GM18505 (cell line): ENCODE measurements at regions not wholly inside any gene's neighbourhood (a gene's known extent, or its start where the extent isn't known, plus 50 kb on each side); places are given as distances from the start of the nearest gene placed in this dataset.

ENCODE experiments used
- ATAC-seq: cut with Tn5 transposase; IDR thresholded peaks from one replicate; pipeline ENCODE4 v1.9.1; 2021; ENCODE audit not compliant: unreplicated experiment
- POLR2A ChIP-seq: IDR thresholded peaks from 4 replicates; pipeline ENCODE4 v1.6.1; 2011; ENCODE audit warnings: borderline replicate concordance; ENCODE audit not compliant: insufficient read depth, insufficient read length; ENCODE audit errors: extremely low read depth

DNA sequence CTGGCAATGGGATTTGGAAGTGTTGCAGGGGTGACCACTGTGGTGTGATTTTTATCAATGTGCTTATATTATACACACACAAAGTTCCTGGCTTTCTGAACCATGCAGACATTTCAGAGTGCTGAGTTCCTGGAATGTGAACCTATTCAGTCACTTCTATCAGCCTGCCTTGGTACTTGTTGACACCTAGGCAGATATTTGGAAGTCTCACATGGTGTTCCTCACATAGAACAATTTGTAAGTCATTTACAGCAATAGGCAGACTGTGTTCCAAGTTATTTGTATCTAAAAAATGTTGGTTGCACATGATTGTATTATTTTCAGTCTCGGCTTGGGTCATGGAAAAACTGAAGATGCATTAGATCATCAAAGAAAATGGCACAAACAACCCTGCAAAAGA lies 182.2 kb downstream of the SREK1 start:
- no peak for TF ChIP-seq POLR2A
- ATAC-seq = no peak

DNA sequence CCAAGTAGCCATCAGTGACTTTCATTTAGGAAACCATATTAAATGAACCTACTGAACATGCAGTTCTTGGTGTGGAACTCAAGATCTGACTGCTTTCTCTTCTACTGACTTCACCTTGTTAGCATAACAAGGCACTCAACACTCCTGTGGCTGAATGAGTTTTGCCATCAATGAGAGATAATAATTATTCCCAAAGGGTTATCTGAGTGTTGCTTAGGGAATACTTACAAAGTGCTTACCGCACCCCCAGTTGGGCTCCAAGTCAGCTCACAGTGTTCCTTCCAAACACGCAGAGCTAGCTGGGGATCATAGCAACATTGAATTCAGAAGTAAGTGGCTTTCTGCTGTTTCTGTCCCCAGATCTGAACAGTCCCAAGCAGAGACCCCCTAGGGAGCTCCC lies 182.9 kb downstream of the SREK1 start:
- no peak for ATAC-seq
- TF ChIP-seq POLR2A = no peak

DNA sequence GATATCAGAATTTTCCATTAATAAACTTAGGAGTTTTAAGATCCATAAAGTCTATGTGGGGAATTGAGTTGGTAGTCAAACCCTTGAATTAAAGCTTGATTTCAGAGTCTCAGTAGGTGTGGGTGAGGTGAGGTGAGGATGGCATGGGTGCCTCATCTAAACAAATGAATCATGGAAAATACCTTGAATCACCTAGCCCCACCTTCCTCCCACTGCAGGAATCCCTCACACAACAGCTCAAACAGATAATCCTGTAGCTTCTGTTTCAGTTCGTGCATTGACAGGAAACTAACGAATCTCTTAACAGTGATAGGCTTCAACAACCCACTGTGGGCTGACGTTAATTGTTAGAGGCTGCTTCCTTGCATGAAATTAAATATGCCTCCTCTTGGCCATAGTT lies 185.0 kb downstream of the SREK1 start:
- ATAC-seq = no peak
- no peak for TF ChIP-seq POLR2A

DNA sequence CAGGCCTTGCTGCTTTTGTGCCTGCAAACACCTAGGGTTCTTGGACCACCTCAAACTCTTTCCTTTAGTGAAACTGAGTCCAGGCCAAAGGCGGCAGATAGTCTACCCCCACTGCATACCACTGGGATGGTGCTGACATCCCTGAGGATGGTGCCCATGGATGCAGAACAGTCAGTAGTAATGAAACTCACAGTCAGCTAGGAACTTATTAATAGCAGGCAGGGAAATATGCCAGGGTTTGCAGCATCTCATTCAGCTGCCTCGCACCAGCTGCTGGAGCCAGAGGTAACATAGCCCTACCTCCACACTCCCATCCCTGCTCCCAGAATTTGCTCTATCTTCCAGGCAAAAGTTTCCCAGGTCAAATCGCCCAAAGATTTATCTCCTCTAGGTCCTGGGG lies 189.1 kb downstream of the SREK1 start:
- ATAC-seq = no peak
- no peak for TF ChIP-seq POLR2A

DNA sequence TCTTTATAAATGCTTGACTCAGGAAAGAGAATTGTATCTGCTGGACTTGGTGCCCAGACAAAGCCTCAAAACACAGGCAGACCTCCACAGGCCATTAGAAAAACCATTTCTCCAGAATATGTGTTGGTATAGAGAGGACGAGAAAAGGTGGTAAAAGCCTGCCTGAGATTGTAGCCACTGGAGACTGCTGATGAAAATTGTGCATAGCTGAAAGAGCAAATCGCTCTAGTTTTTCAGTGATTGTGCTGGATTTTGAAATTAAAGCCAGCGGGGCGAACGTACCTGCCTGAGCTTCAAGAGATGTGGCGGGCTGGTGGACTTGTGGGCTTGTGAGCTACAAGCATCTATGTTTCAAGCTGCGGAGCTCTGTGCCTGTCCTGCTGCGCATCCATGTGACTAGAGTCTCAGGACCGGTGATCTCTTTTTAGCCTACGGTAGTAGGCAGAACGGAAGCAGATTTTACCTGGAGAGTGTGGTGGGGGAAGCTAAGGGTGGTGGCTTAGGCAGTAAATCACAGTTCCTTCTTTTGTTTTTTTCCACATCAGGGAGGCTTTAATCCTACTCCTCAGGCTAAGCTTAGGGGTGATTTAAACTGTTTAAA lies 193.6 kb downstream of the SREK1 start:
- ATAC-seq = no peak
- TF ChIP-seq POLR2A = no peak

DNA sequence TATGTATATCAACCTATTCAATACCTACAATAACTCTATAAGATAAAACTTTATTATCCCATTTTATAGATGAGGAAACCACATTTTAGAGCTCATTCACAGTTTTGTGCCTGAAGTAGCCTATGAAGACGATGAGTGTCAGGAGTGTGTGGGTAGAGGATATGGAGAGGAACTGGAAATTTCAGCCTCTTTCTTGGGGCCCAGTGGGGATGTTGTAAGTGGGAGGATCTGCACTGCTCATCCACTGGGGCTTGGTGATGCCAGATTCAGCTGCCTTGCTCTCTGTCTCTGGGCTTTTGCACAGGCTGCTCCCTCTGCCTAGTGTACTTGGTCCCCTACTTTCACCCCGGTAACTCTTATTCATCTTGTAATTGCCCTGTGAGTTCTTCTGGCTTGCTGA lies 194.7 kb downstream of the SREK1 start:
- TF ChIP-seq POLR2A = no peak
- no peak for ATAC-seq

DNA sequence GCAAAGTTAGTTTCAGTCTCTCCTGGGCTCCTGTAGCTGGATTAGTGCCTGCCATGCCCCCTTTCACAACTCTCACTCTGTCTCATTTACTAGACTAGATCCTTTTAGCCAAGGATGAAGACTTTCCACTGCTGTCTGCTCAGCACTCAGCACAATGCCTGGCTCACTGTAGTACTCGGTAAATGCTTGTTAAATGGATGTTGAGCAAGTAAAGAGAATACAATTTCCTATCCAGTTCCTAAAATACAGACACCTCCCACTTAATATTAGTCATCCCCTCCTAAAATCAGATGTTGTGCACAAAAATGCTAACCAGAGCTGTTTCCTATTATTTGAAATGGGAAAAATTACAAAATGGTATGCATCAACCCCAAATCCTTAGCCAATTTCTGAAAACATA lies 195.8 kb downstream of the SREK1 start:
- ATAC-seq = no peak
- no peak for TF ChIP-seq POLR2A

DNA sequence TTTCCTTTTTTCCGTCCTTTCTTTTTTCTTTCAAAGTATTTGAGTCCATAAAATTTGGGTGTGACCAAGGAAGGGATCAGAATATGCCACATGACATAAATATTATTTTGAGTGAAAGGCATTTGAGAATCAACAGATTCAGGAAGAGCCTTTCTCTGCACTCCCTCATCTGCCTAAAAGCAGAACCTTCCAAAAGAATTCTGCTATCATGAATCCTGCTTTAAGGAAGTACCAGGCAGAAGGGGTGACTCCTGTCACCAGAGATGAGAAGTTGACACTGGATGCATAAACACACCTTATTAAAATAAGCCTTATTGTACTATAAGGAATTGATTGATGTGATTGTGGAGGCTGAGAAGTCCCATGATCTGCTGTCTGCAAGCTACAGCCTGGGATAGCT lies 196.7 kb downstream of the SREK1 start:
- TF ChIP-seq POLR2A = no peak
- no peak for ATAC-seq

DNA sequence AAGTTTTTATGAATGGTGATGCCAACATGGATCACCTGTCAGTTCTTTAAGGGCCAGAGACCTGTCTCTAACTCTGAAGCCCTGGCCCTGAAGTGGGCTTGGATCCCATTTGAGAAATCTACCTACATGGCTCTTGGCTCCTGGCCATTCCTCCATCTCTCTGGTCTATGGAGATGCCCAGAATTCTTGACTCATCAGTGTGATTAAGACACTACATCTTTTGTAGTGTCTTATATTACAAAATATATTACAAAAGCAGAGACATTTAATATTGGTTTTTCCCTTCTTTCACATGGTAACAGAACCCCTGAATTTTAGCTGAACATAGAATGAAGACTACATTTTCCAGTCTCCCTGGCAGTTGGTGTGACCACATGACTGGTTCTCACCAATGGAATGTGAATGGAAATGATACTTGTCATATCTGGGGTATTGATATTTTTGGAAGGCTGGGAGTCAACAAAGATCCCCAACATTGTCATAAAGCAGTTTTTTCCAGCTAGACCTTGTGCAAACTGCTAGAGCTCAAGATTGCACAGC lies 198.3 kb downstream of the SREK1 start:
- TF ChIP-seq POLR2A = no peak
- no peak for ATAC-seq

DNA sequence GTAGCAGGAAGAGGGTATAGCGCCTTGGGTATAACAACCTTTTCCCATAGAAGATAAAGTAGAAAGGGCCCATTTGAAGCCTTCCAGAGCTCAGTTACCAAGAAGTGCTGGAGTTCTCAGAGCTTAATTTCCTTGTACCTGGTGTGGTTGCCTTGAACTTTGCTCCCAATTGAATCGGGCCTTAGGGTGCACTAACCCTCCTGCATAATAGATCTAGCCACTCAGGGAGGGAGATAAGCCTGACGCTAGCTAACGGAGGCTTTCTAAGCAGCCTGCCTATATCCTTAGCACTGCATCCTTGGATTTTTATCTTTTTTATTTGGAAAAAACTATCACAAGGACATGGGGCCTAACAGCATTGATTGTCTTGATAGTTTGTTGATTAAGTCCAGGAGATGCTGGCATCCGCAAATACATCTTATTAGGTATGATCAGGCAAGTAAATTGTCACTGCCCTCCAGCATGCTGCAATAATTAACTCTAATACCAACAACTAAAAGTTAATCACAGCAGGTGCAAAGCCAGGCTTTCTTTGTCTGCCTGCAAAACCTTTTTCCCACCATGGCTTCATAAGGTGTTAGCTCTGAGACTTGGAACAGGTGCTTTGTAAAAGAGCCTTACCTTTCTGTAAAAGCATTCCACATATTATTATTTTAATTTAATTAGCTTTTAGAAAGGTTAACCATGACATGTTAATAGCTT lies 199.4 kb downstream of the SREK1 start:
- ATAC-seq = no peak
- no peak for TF ChIP-seq POLR2A

DNA sequence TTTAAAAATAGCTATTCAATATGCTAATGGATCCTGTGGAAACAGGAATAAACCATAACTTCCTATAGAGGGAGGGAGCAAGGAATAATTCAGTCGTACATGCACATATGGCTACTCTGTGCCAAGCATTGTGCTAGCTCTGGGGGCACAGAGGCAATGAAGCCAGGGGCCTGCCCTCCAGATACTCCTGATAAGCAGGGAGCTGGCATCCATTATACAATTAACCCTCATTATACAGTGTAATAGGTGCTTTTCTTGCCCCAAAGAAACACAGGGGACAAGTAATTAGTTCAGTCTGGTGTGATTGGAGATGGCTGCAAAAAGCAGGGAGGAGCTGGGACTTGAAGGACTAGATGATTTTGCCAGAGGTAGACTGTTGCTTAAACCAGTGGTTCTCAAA lies 200.4 kb downstream of the SREK1 start:
- no peak for TF ChIP-seq POLR2A
- ATAC-seq = no peak

DNA sequence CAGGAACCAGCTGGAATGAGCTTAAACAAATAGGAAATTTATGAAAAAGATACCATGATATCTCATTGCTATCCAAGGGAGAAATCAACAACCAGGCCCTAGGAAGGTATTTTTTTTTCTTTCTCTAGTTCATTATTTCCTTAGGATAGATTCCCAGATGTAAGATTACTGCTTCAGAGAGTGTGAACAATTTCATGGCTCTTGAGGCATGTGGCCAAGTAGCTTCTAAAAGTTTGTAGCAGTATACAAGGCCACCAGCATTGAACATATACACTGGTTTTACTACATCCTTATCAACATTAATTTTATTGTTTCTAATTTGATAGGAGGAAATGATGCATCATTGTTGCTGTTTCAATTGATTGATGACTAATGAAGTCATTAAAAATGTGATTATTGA lies 201.2 kb downstream of the SREK1 start:
- no peak for TF ChIP-seq POLR2A
- no peak for ATAC-seq

DNA sequence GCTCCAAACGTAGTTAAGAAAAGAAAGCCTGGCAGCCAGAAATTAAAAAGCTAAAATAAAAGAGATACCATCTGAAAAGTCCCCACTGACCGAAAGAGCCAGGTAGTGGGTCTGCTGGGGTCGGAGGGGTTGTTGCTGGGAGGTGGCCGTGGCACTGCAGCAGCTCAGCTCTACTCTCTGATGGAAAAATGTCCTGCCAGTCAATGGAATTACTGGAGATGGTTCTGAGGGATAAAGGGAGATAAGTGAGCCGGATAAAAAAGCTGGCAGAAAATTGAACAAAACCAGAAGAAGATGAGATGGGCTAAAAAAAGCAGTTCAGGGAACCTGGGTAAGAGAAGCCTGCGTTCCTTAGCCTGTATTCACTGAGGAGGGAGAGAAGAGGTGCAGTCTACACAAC lies 202.8 kb downstream of the SREK1 start:
- no peak for TF ChIP-seq POLR2A
- ATAC-seq = no peak

DNA sequence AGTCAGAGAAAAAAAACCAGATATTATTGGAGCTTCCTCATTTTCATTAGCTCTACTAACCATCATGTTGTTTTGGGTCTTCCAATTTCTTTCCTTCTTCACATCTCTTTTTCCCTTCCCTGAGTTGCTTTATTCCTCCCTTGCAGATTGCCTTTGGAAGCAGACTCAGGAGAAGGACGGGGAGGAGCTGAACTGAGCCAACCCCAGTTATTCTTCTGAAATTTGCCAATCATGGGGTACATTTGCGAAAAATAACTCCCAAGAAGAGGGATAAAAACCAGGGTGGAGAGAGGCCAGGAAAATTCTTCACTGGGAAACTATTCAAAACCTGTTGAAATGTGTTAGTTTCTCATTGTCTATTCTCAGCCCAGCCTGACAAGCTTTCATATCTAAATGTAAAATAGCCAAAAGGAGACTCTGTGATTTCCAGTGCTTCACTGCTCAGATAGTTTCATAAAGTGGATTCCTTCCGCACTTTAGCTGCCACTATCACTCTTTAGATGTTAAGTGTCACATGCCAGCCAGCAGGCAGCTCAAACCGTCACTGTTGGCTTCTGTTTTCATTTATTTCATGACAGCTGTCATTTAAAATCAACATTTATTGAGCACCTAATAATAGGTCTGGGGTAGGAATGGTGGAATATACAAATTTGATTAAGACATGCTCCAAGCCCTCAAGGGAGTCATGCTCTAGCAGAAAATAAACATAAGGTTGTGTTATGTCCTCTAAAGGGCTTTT lies 204.5 kb downstream of the SREK1 start:
- ATAC-seq = no peak
- TF ChIP-seq POLR2A = no peak

DNA sequence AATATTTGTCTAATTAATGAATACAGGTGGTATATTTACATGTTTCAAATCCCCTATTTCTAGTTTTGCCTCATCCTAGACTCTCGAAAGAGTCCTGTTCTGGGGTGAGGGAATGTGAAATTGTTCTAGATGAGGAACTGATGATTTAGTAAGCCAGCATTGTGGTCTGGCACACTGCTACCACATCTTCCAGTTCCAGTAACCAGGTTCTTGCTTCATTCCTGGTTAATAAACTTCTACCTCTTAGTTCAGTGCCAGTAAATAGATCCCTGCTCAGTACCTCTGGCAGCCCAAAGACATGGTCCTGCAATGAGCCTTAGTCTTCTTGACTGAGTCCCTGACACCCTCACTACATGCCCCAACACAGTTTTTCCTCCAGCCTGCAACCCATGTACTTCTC lies 207.7 kb downstream of the SREK1 start:
- no peak for ATAC-seq
- TF ChIP-seq POLR2A = no peak

DNA sequence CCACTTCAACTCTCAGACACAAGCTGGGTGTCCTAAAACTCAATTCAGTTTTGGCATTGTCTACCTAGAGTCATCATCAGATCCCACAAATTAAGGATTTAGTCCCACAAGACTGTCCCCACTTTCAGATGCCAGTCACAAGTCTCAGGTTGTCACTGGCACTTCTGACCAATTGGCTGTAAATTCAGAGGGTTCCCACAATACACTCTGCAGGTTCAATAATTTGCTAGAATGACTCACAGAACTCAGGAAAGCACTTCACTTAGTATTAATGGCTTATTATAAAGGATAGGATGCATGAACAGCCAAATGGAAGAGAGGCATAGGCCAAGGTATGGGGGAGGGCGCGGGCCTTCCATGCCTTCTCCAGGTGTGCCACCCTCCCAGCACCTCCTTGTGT lies 209.1 kb downstream of the SREK1 start:
- TF ChIP-seq POLR2A = no peak
- ATAC-seq = no peak
